ENCODE measurements at regions not wholly inside any gene's neighbourhood (a gene's known extent, or its start where the extent isn't known, plus 50 kb on each side); places are given as distances from the start of the nearest gene placed in this dataset.

- ATAC-seq (replicated peaks in 6 of 8): peak in 2 of 8 experiments; percentile 27 to 30
- no peak overlapping the region for H3K27ac ChIP-seq
- no peak overlapping the region for H3K4me3 ChIP-seq
- in situ Hi-C loops (cut with MboI; ENCODE audit: low pct_unique_long_range_greater_than_20kb in 2 of 9, low sequenced_read_pairs in 9 of 9, unreplicated experiment in 9 of 9): no loop called here
- WGBS, 10 experiments: 38 to 93% (median 72%) methylated on average over 1 to 8 of the region's 8 CpGs
- H3K4me1 ChIP-seq (replicated peaks in 1 of 2): peaks cover 16 to 23% of the 10 kb centered on the region in 2 donors
These were observed 129.5 kb upstream of the SESN3 start for GRCh38 chr11:95360377-95361075.

DNA sequence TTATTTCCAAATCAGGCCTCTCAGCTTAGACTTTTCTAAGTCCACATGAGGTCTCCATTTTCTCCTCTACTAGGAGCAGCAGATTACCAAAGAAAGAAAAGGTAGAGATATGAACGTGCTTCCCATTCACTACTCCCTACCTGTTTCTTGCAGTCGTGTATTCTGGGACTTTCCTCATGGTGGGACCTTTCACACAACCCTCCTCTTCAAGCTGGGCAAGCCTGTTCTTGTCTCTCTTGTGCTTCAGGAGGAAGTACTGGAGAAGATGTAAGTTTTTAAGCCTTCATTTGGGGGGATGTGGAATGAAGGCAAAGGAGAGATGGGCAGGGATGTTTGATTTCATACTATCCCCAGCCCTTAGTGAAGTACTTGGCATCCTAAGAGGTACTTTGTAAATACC, 128.8 kb upstream of the SESN3 start:
- Histone ChIP-seq H3K4me1 (replicated peaks in 1 of 2) (peaks cover 16 to 23% of the 10 kb centered on the region in 2 donors), H3K4me3 (no peak overlapping the region), H3K27ac (no peak overlapping the region)
- 50 to 69% (median 50%) methylated on average over 1 to 2 of the region's 2 CpGs; no CpG with 5 or more reads in 7 of the 10 experiments for WGBS, 10 experiments
- in situ Hi-C loops (cut with MboI; ENCODE audit: low pct_unique_long_range_greater_than_20kb in 2 of 9, low sequenced_read_pairs in 9 of 9, unreplicated experiment in 9 of 9): no loop called here
- ATAC-seq (replicated peaks in 6 of 8): no peak

GRCh38 chr11:95359341-95359663, 128.3 kb upstream of the SESN3 start:
- H3K27ac ChIP-seq: no peak overlapping the region
- H3K4me3 ChIP-seq: no peak overlapping the region
- ATAC-seq (replicated peaks in 6 of 8): no peak
- WGBS, 10 experiments: 89 to 100% (median 100%) methylated on average over 1 of the region's 1 CpG; no CpG with 5 or more reads in 5 of the 10 experiments
- in situ Hi-C loops (cut with MboI; ENCODE audit: low pct_unique_long_range_greater_than_20kb in 2 of 9, low sequenced_read_pairs in 9 of 9, unreplicated experiment in 9 of 9): no loop called here
- H3K4me1 ChIP-seq (replicated peaks in 1 of 2): peaks cover 16 to 19% of the 10 kb centered on the region in 2 donors

DNA sequence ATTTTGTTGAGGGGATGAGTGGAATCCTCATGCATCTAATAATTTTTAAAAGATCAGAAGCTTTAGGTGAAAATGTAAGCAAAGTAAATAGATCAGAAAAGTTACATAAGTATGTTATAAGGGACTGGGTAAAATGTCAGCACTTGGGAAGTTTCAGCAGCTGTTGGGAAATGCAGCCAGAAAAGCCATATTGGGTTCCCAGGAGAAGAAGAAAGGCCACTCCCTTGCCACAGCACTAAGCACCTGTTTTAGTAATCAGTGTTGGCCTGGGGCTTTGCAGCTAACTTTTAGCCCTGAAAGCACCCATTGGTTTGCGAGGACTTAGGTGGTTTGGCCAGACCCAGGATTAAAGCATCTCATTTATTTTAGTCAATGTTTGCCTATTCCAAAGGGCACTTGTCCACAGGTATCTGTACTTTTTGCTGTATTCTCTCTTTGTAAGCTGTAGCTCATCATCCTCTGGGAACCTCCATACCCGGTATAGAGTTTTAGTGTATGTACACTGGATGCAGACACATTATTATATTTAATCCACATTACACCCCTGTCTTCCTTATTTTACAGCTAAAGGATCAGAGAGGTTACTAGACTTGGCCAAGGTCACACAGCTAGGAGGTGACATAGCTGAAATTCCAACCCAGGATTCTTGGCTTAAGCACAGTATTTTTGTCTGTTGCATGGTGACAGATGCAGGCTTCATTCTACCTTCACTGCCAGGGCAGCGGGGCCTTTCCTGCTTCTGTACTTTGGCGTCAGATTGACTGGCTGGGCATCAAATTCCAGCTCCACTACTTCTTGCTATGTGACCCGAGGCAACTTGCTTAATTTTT, 127.7 kb upstream of the SESN3 start:
- no peak for ATAC-seq (replicated peaks in 6 of 8)
- H3K4me3 ChIP-seq: no peak overlapping the region
- 45 to 100% (median 83%) methylated on average over 1 to 5 of the region's 5 CpGs for WGBS, 10 experiments
- peaks cover 12 to 14% of the 10 kb centered on the region in 2 donors for H3K4me1 ChIP-seq (replicated peaks in 1 of 2)
- no peak overlapping the region for H3K27ac ChIP-seq
- in situ Hi-C loops (cut with MboI; ENCODE audit: low pct_unique_long_range_greater_than_20kb in 2 of 9, low sequenced_read_pairs in 9 of 9, unreplicated experiment in 9 of 9): no loop called here

GRCh38 chr11:95354304-95354703, 123.3 kb upstream of the SESN3 start:
- no peak for ATAC-seq (replicated peaks in 6 of 8)
- in situ Hi-C loops (cut with MboI; ENCODE audit: low pct_unique_long_range_greater_than_20kb in 2 of 9, low sequenced_read_pairs in 9 of 9, unreplicated experiment in 9 of 9): no loop called here
- Histone ChIP-seq H3K27ac (no peak overlapping the region), H3K4me3 (no peak overlapping the region), H3K4me1 (replicated peaks in 1 of 2) (no peaks in the 10 kb centered on the region)

DNA sequence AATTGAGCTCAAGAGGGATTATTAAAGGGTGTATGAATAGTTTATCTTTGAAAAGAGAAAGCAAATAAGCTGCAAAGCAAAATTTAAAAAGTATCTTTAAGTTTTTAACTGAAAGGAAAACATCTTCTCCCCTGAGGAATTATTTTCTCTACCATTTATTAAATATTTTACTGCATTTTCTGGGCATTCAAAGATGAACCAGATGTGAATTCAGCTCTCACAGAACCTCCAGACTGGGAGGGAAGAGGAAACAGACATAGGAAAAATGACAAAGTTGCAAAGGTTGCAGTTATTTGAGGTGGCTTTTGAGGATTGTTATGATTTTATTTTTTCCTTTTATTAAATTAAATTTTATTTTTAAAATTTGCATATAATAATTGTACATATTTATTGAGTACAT, 122.7 kb upstream of the SESN3 start:
- no peaks in the 10 kb centered on the region for H3K4me1 ChIP-seq (replicated peaks in 1 of 2)
- H3K4me3 ChIP-seq: no peak overlapping the region
- H3K27ac ChIP-seq: no peak overlapping the region
- ATAC-seq (replicated peaks in 6 of 8): no peak
- in situ Hi-C loops (cut with MboI; ENCODE audit: low pct_unique_long_range_greater_than_20kb in 2 of 9, low sequenced_read_pairs in 9 of 9, unreplicated experiment in 9 of 9): no loop called here

- Histone ChIP-seq H3K4me1 (replicated peaks in 1 of 2) (no peaks in the 10 kb centered on the region), H3K27ac (no peak overlapping the region), H3K4me3 (no peak overlapping the region)
- peak in 1 of 8 experiments; percentile 27 for ATAC-seq (replicated peaks in 6 of 8)
- 50 to 100% (median 68%) methylated on average over 1 to 2 of the region's 2 CpGs; no CpG with 5 or more reads in 4 of the 10 experiments for WGBS, 10 experiments
- in situ Hi-C loops (cut with MboI; ENCODE audit: low pct_unique_long_range_greater_than_20kb in 2 of 9, low sequenced_read_pairs in 9 of 9, unreplicated experiment in 9 of 9): no loop called here
These were observed 121.8 kb upstream of the SESN3 start for GRCh38 chr11:95352733-95353346.

GRCh38 chr11:95349345-95349942, 118.4 kb upstream of the SESN3 start:
- in situ Hi-C loops (cut with MboI; ENCODE audit: low pct_unique_long_range_greater_than_20kb in 2 of 9, low sequenced_read_pairs in 9 of 9, unreplicated experiment in 9 of 9): no loop called here
- Histone ChIP-seq H3K27ac (no peak overlapping the region), H3K4me1 (replicated peaks in 1 of 2) (no peaks in the 10 kb centered on the region), H3K4me3 (no peak overlapping the region)
- ATAC-seq (replicated peaks in 6 of 8): no peak

GRCh38 chr11:95346265-95346664, 115.3 kb upstream of the SESN3 start:
- Histone ChIP-seq H3K27ac (no peak overlapping the region), H3K4me1 (replicated peaks in 1 of 2) (peaks cover 5 to 7% of the 10 kb centered on the region in 2 donors), H3K4me3 (no peak overlapping the region)
- in situ Hi-C loops (cut with MboI; ENCODE audit: low pct_unique_long_range_greater_than_20kb in 2 of 9, low sequenced_read_pairs in 9 of 9, unreplicated experiment in 9 of 9): no loop called here
- WGBS, 10 experiments: 86 to 88% (median 88%) methylated on average over 1 of the region's 1 CpG; no CpG with 5 or more reads in 7 of the 10 experiments
- no peak for ATAC-seq (replicated peaks in 6 of 8)

GRCh38 chr11:95345651-95346050, 114.6 kb upstream of the SESN3 start:
- H3K27ac ChIP-seq: no peak overlapping the region
- H3K4me3 ChIP-seq: no peak overlapping the region
- peaks cover 11 to 13% of the 10 kb centered on the region in 2 donors for H3K4me1 ChIP-seq (replicated peaks in 1 of 2)
- no peak for ATAC-seq (replicated peaks in 6 of 8)
- in situ Hi-C loops (cut with MboI; ENCODE audit: low pct_unique_long_range_greater_than_20kb in 2 of 9, low sequenced_read_pairs in 9 of 9, unreplicated experiment in 9 of 9): no loop called here

DNA sequence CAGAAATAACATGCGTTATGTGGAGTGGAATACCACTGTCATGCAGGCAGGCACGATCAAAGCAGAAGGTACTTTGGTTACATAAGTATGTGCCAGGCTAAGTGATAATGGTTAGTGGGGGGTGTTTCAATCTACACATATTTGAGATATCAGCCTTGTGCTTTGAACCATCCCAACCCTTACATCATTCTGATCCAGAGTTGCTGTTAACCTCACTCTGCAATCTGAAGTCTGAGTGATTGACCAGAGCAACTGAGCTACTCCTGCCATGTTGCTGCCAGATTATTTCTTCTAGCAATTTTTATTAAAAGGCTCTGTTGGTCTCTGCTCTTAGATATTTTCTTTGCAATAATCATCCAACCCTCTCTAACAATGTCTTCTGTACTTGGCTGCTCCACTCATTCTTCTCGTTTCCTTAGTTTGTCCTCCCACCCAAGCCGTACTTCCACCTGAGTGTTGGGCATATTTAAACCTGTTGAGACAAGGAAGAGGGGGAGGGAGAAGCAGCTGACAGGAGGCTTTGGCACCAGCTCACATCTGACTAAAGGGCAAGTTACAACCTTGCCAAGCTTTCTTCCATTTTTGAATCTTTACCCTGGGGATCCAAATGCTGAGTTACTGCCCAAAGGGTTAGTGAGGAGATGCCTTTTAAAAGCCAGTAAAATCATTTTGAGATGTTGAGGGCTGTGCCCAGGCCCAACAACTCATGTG, 114.1 kb upstream of the SESN3 start:
- peaks cover 17 to 18% of the 10 kb centered on the region in 2 donors for H3K4me1 ChIP-seq (replicated peaks in 1 of 2)
- ATAC-seq (replicated peaks in 6 of 8): no peak
- 60 to 100% (median 82%) methylated on average over 1 to 3 of the region's 4 CpGs; no CpG with 5 or more reads in 2 of the 10 experiments for WGBS, 10 experiments
- no peak overlapping the region for H3K4me3 ChIP-seq
- in situ Hi-C loops (cut with MboI; ENCODE audit: low pct_unique_long_range_greater_than_20kb in 2 of 9, low sequenced_read_pairs in 9 of 9, unreplicated experiment in 9 of 9): no loop called here
- H3K27ac ChIP-seq: no peak overlapping the region

DNA sequence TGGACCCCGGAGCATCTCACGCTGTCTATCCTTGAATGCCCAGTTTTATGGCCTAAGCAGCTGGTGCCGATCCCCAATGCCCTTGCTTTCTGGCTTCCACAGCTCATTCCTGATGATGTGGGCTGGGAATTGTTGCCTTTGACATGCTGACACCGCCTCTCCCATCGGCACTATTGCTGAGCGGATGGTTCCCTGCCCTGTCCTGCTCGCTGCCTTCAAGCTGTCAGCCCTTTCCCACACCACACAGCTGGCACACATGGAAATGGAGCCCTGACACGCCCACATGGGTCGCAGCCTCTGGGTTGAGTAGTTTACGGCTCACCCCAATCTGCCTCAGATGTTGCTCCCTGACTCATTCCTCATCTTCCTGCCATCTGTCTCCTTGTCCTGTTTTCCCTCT, 110.2 kb upstream of the SESN3 start:
- in situ Hi-C loops (cut with MboI; ENCODE audit: low pct_unique_long_range_greater_than_20kb in 2 of 9, low sequenced_read_pairs in 9 of 9, unreplicated experiment in 9 of 9): no loop called here
- peak in 7 of 8 experiments; percentile 1 to 73 (median 57) for ATAC-seq (replicated peaks in 6 of 8)
- 0 to 85% (median 18%) methylated on average over 1 to 8 of the region's 10 CpGs; no CpG with 5 or more reads in 4 of the 10 experiments for WGBS, 10 experiments
- Histone ChIP-seq H3K27ac (no peak overlapping the region), H3K4me1 (replicated peaks in 1 of 2) (peaks cover 51 to 53% of the 10 kb centered on the region in 2 donors), H3K4me3 (no peak overlapping the region)
